ENCODE measurements at regions not wholly inside any gene's neighbourhood (a gene's known extent, or its start where the extent isn't known, plus 50 kb on each side); places are given as distances from the start of the nearest gene placed in this dataset.

DNA sequence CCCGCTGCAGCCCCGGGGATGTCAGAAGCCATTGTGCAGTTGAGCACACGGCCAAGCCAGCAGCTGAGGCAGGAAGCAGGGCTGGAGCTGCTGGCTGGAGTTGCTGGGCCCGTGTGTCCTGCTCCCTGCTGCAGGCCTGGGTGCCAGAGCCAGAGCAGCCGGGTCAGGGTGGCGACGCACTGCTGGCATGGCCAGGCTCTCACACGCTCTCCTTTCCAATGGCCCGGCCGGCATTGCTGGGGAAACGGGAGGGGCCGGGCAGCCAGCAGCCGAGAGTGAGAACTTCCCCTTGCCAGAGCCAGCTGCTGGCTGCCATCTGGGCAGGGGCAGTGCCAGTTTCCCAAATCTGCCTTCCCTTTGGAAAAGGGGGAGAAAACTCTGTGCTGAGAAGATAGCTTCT, 82.4 kb upstream of the PROX1 start:
- TF ChIP-seq, protein P1, sequence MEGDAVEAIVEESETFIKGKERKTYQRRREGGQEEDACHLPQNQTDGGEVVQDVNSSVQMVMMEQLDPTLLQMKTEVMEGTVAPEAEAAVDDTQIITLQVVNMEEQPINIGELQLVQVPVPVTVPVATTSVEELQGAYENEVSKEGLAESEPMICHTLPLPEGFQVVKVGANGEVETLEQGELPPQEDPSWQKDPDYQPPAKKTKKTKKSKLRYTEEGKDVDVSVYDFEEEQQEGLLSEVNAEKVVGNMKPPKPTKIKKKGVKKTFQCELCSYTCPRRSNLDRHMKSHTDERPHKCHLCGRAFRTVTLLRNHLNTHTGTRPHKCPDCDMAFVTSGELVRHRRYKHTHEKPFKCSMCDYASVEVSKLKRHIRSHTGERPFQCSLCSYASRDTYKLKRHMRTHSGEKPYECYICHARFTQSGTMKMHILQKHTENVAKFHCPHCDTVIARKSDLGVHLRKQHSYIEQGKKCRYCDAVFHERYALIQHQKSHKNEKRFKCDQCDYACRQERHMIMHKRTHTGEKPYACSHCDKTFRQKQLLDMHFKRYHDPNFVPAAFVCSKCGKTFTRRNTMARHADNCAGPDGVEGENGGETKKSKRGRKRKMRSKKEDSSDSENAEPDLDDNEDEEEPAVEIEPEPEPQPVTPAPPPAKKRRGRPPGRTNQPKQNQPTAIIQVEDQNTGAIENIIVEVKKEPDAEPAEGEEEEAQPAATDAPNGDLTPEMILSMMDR (IDR thresholded peaks at IDR 0.05), result no peak
- TF ChIP-seq POLR2A (IDR thresholded peaks at IDR 0.05; ENCODE audit: low read depth) (no peak), EP300 (IDR thresholded peaks at IDR 0.05) (no peak)
